ENCODE measurements at regions not wholly inside any gene's neighbourhood (a gene's known extent, or its start where the extent isn't known, plus 50 kb on each side); places are given as distances from the start of the nearest gene placed in this dataset.
A peak's percentile ranks its signal among the peaks of the same experiment; 100 is the strongest.

DNA sequence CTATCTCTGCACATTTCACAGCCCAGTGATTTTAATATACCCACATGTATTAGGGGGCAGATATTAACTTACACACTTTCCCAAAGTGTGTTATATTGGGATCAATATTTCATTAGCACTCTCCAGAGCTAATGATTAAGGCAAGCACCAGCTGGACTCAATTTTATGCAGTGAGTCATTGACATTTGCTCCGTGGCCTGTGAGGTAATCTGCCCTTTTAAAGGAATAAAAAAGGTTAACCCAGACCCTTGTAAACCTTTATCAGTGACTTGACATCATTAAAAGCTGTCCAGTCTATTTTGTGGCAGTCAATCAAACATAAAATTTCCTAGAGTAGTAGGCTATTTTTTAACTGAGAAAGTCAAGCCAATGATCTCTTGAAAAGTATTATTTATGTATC is 1870.4 kb upstream of the CELF4 start:
- DNase-seq = no peak
- no peak overlapping the region for H3K27ac Mint-ChIP-seq

DNA sequence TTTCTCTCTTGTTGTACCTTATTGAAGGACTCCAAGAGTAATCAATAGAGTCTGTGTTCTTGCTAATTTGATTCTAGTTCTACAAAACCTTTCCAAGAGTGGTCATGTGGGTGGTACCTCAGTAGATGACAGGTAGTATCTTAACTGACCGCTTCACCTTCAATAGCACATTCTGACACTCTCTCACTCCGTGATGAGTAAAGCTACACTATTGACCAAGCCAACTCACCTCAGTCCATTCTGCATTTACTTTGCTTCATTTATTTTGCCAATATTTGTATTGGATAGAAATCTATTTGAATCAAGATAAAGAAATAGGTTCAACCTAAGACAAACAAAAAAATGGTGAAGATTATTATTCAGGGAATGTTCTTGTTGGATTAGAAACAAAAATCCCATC is 1869.6 kb upstream of the CELF4 start:
- ATAC-seq (replicated peaks) (no peak), DNase-seq (no peak)
- Mint-ChIP-seq H3K9me3 (peaks cover 2 to 4% of the 10 kb centered on the region in 2 donors), H3K27ac (no peak overlapping the region), H3K4me1 (no peaks in the 10 kb centered on the region), H3K36me3 (no peaks in the 10 kb centered on the region), H3K27me3 (no peaks in the 10 kb centered on the region), H3K4me3 (no peak overlapping the region)

More for the DNA sequence above, 1870.4 kb upstream of the CELF4 start:
- Mint-ChIP-seq H3K36me3 (no peaks in the 10 kb centered on the region), H3K9me3 (peaks cover 2 to 4% of the 10 kb centered on the region in 2 donors), H3K4me1 (no peaks in the 10 kb centered on the region), H3K4me3 (no peak overlapping the region), H3K27me3 (no peaks in the 10 kb centered on the region)
- no peak for ATAC-seq (replicated peaks)

DNA sequence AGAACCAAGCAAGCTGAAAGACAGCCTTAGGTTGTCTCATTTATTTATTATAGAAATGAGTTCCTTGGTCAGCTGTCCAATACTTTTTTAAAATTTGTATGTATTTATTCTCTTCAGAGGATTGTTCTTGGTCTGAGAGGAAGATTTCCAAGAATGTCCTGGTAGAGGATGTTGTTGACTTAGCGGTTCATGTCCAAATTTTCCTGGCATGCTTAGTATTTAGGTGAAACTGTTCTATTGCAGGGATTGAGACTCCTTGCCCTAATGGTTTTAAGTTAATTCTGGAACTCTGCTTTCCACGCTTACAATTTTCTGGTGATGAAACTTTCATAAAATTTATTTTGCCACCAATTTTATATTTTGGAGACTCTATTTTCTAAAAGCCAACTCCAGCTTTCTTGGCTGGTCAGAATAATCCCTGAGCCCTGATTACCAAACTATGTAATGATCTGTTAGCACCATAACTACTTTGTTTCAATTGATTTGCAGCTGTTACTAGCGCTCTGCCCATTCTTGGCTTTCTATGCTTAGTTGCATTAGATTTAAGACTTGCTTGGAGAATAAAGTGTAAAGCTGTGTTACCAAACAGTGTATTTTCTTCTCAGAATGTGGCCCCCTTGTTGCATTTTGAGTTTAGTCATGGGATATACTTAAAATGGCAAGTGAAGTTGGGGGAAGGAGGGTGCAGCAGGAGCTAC is 1868.8 kb upstream of the CELF4 start:
- DNase-seq (no peak), ATAC-seq (replicated peaks) (no peak)
- Mint-ChIP-seq H3K9me3 (peaks cover 4 to 5% of the 10 kb centered on the region in 2 donors), H3K4me1 (no peaks in the 10 kb centered on the region), H3K27ac (no peak overlapping the region), H3K36me3 (no peaks in the 10 kb centered on the region), H3K4me3 (no peak overlapping the region), H3K27me3 (no peaks in the 10 kb centered on the region)

DNA sequence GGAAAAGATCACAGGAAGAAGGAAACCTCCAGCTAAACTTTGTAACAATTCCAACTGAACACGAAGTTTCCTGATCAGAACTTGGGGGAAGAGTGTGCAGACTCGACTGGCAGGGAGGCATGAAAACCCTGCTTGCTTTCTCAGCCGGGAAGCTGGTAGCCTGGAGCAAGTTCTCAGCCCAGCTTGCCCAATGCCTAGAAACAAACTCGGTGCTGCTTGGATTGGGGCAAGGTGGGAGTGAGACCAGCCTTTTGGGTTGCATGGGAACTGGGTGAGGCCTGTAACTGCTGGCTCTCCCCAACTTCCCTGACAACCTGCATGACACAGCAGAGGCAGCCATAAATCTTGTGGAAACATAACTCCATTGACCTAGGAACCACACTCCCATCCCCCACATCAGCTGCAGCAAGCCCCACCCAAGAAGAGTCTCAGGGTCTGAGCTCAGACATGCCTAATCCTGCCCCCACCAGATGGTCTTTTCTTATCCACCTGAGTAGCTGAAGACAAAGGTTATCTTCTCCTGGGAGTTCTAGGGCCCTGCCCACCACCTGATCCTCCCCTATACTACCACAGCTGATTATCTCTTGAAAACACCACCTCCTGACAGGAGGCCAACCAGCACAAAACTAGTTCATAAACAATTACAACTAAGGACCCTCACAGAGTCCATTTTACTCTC is 1859.7 kb upstream of the CELF4 start:
- Mint-ChIP-seq H3K9me3 (peaks cover 0 to 9% of the 10 kb centered on the region in 2 donors), H3K27ac (no peak overlapping the region), H3K4me1 (no peaks in the 10 kb centered on the region), H3K4me3 (no peak overlapping the region), H3K36me3 (no peaks in the 10 kb centered on the region), H3K27me3 (no peaks in the 10 kb centered on the region)
- no peak for ATAC-seq (replicated peaks)
- no peak for DNase-seq

DNA sequence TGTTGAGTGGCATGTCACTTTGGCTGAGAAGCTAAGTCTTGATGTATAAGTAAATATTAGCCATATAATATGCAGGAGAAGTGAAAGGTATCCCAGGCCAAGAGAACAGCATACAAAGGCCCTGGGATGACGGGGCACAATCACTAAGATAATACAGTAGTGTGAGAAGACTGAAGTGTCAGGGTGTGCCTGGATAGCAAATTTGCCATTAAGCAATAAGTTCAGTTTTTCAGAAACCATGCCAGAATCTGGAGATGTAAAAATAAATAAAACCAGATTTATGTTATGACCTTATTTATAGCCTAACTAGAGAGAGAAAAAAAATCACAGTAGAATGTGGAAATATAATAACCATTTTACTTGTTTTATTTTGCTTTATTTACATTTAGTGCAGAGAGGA is 1858.7 kb upstream of the CELF4 start:
- H3K9me3 Mint-ChIP-seq = peaks cover 0 to 6% of the 10 kb centered on the region in 2 donors
- H3K4me3 Mint-ChIP-seq = no peak overlapping the region
- H3K4me1 Mint-ChIP-seq = no peaks in the 10 kb centered on the region
- ATAC-seq (replicated peaks) = no peak
- no peaks in the 10 kb centered on the region for H3K27me3 Mint-ChIP-seq
- H3K36me3 Mint-ChIP-seq = no peaks in the 10 kb centered on the region
- DNase-seq = no peak
- H3K27ac Mint-ChIP-seq = no peak overlapping the region

DNA sequence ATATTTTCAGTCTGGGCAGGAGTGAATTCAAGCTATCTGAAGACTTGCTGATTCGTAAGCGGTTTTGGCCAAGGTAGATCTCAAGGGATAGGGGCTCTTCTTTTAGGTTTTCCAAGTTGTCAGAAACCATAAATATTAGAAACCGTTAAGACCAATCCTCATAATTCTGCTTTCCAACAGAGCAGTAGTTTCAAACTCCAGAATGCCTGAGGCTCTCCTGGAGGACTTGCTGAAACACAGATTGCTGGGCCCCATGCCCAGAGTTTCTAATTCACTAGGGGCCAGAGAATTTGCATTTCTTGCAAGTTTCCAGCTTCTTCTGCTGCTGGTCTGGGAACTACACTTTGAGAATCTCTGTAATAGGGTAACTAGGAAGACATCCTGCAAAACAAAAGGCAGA is 1855.7 kb upstream of the CELF4 start:
- Mint-ChIP-seq H3K4me1 (no peaks in the 10 kb centered on the region), H3K9me3 (peaks cover 0 to 2% of the 10 kb centered on the region in 2 donors), H3K27ac (no peak overlapping the region), H3K4me3 (no peak overlapping the region), H3K27me3 (no peaks in the 10 kb centered on the region), H3K36me3 (no peaks in the 10 kb centered on the region)
- DNase-seq (no peak), ATAC-seq (replicated peaks) (no peak)

DNA sequence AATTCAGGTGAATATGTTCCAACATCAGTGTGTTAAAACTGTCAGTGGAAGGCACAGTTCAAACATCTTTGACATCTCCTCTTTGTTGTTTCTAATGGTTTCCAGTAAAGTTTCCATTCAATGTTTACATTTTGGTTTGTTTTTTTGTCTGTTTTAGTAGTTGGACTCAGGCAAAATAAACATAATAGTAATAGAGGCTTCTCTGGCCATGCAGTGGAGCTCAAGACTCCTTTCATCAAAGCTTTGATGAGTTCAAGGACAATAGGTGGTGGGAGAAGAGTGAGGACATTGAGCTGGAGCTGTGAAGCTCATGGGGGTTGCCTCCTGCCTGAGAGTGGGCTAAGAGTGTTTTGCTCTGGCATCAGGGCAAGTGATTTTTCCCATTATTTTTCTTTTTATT is 1853.7 kb upstream of the CELF4 start:
- DNase-seq = no peak
- ATAC-seq (replicated peaks) = no peak
- Mint-ChIP-seq H3K4me3 (no peak overlapping the region), H3K27me3 (no peaks in the 10 kb centered on the region), H3K4me1 (no peaks in the 10 kb centered on the region), H3K36me3 (no peaks in the 10 kb centered on the region), H3K9me3 (no peaks in the 10 kb centered on the region), H3K27ac (no peak overlapping the region)

DNA sequence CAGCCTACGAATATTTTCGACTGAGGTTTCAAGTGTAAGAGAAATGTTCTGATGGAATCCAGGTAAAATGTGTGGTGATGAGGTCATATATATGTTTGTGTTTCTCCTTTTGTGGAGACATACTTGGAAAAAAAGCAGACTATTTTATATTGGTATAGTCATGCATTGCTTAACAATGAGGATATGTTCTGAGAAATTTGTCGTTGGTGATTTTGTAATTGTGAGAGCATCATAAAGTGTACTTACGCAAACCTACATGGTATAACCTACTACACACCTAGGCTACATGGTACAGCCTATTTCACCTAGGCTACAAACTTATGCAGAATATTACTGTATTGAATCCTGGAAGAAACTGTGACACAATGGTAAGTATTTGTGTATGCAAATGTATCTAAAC is 1849.9 kb upstream of the CELF4 start:
- H3K4me1 Mint-ChIP-seq = peaks cover 0 to 2% of the 10 kb centered on the region in 2 donors
- H3K27ac Mint-ChIP-seq = no peak overlapping the region
- ATAC-seq (replicated peaks) (no peak), DNase-seq (no peak)
- no peaks in the 10 kb centered on the region for H3K9me3 Mint-ChIP-seq
- H3K27me3 Mint-ChIP-seq = no peaks in the 10 kb centered on the region
- H3K4me3 Mint-ChIP-seq = no peak overlapping the region
- H3K36me3 Mint-ChIP-seq = no peaks in the 10 kb centered on the region

DNA sequence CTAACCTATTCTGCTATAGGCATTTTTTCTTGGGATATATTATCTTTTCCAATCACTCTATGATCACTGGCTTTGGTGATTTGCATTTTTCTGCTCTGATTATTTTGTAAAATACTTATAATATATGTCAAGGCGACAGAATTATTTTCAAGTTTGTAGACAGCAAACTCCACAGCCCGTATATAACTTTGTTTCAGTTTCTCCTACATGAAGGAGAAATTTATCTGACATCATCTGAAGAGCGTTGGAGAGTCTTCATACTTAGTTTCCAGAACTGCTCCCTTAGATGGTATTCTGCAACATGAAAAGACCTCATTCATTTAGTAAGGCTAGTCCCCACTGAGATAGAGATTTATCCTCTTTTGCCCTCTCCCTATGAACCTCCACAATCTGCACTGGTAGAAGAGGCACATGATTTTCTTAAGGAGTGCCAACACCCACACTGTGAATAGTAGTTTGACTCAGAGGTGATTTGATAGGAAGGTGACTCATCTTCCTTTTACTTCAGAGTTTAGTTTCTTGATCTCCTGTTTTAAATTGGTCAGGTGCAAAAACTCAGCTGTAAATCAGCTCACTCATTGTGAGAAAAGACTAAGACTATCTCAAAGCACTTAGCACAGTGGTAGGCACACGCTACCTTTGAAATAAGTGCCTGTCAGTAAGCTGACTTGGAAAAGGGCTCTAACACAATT is 1848.6 kb upstream of the CELF4 start:
- Mint-ChIP-seq H3K27ac (no peak overlapping the region), H3K9me3 (no peaks in the 10 kb centered on the region), H3K4me1 (peaks cover 0 to 2% of the 10 kb centered on the region in 2 donors), H3K4me3 (no peak overlapping the region), H3K27me3 (no peaks in the 10 kb centered on the region), H3K36me3 (no peaks in the 10 kb centered on the region)
- ATAC-seq (replicated peaks) (peak; percentile 67 to 73), DNase-seq (no peak)

DNA sequence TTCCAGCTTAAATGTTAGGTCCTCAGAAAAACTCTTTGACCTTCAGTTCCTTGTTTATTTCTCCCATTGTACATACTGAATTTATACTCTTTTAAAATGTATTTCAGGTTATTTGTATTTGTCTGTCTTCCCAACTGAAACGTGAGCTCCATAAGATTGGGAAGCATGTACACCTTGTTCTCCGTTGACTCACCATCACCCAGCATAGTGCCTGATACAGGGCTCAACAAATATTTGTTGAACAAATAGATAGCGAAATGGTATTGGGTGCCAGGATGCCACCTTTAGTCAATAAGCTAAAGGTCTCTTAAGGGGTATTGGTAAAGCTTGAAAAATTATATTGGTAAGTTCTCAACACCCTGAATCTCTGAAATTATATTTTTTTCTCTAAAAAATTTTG is 1841.3 kb upstream of the CELF4 start:
- Mint-ChIP-seq H3K9me3 (no peaks in the 10 kb centered on the region), H3K27ac (no peak overlapping the region), H3K27me3 (no peaks in the 10 kb centered on the region), H3K4me3 (no peak overlapping the region), H3K36me3 (no peaks in the 10 kb centered on the region), H3K4me1 (no peaks in the 10 kb centered on the region)
- ATAC-seq (replicated peaks) = no peak
- DNase-seq = no peak

DNA sequence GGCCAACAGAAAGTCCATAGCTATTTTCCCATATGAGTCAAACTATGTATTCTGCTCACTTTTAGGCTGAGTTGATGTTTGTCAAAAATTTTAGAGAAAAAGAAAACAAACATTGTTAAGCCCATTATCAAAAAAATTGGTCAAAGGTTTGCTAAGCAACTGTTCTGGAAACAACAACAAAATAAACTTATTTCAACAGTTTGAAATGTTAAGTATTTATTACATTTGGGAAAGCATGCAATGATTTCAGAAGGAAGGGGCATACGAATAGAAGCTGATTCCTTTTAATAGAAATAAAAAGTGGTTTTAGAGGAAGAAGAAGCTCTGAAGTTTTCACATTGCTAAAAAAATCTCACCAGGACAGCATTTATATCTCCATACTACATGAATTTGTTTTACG is 1837.5 kb upstream of the CELF4 start:
- Mint-ChIP-seq H3K27ac (no peak overlapping the region), H3K36me3 (no peaks in the 10 kb centered on the region), H3K4me1 (no peaks in the 10 kb centered on the region), H3K27me3 (no peaks in the 10 kb centered on the region), H3K9me3 (no peaks in the 10 kb centered on the region), H3K4me3 (no peak overlapping the region)
- DNase-seq = no peak
- ATAC-seq (replicated peaks) = no peak

DNA sequence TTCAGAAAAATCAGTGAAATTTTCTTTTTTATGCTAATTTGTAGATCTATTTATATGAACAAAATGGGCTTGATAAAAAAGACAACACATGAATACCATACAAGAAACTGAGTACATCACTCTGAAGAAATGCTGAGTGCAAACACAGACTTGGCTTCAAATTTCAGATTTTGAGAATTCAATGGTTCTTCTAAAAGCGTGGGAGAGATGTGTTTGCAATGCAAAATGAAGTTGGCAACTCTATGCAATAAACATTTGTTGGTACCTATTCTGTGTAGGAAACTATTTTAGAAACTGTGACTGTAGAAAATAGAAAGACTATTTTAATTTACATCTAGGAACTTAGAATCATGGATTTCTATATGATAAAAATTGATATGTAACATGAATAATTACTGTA is 1834.1 kb upstream of the CELF4 start:
- ATAC-seq (replicated peaks) (no peak), DNase-seq (no peak)
- Mint-ChIP-seq H3K4me1 (no peaks in the 10 kb centered on the region), H3K27me3 (no peaks in the 10 kb centered on the region), H3K9me3 (peaks cover 4 to 7% of the 10 kb centered on the region in 2 donors), H3K36me3 (no peaks in the 10 kb centered on the region), H3K27ac (no peak overlapping the region), H3K4me3 (no peak overlapping the region)

DNA sequence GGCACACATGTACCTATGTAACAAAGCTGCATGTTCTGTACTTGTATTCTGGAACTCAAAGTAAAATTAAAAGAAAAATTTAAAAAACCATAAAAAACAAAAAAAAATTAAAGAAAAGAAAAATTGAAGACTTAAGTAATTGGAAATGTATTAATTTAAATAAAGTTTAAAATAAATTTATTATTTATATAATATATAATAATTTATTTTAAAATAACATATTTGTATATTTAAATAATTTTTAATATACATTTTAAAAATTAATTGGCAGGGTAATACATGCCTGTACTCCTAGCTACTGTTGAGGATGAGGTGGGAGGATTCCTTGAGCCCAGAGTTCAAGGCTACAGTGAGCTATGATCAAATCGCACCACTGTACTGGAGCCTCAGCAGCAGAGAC is 1830.6 kb upstream of the CELF4 start:
- ATAC-seq (replicated peaks) = no peak
- Mint-ChIP-seq H3K27ac (no peak overlapping the region), H3K9me3 (peaks cover 11 to 20% of the 10 kb centered on the region in 2 donors), H3K4me1 (no peaks in the 10 kb centered on the region), H3K27me3 (no peaks in the 10 kb centered on the region), H3K4me3 (no peak overlapping the region), H3K36me3 (no peaks in the 10 kb centered on the region)
- DNase-seq = no peak

DNA sequence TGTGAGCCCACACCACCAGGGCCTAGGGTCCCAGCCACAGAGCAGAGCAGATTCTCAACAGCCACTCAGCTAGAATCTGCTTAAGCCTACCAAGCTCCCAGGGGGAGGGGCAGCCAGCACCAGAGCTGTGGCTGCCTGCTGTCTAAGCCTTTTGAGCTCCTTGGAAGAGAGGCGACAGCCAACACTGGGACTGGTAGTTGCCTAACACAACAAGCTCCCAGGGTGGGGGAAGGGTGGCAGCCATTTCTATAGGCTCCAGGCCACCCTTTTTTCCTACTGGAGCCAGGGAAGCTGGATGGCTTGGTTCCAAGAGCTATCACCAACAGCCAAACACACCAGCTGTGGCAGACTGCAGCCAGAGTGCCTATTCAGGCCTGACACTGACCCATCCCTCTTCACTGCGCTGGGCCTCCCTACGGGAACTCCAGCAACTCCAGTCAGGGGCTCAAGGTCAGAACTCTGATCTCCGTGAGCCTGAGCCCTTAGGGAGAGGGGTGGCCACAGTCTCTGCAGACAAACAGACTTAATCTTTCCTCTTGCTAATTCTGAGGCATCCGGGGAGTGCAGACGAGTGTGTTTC is 1824.3 kb upstream of the CELF4 start:
- H3K9me3 Mint-ChIP-seq = peaks cover 14 to 15% of the 10 kb centered on the region in 2 donors
- ATAC-seq (replicated peaks) = no peak
- no peak overlapping the region for H3K27ac Mint-ChIP-seq
- no peaks in the 10 kb centered on the region for H3K27me3 Mint-ChIP-seq
- no peaks in the 10 kb centered on the region for H3K4me1 Mint-ChIP-seq
- no peaks in the 10 kb centered on the region for H3K36me3 Mint-ChIP-seq
- no peak for DNase-seq
- no peak overlapping the region for H3K4me3 Mint-ChIP-seq

DNA sequence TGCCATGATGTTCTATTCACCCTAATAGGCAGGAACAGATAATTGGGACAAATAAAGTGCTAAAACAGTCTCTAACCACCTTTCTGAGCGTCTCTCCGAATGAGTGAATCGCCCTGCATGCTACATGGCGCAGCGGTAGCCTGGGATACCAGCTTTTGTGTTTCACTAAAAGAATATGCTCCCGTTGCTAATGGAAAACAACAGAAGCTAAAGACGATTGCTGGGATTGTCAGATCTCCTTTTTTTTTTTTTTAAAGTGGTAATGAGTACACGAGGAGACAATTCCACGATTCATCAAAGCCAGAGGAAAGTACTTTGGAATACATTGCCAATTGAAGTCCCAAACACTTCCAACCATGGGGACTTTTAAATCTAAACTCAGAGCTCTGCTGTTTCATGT is 1815.3 kb upstream of the CELF4 start:
- ATAC-seq (replicated peaks) = no peak
- DNase-seq = no peak
- peaks cover 0 to under 1% of the 10 kb centered on the region in 2 donors for H3K9me3 Mint-ChIP-seq
- H3K27ac Mint-ChIP-seq = no peak overlapping the region
- H3K36me3 Mint-ChIP-seq = no peaks in the 10 kb centered on the region
- no peaks in the 10 kb centered on the region for H3K27me3 Mint-ChIP-seq
- no peaks in the 10 kb centered on the region for H3K4me1 Mint-ChIP-seq
- H3K4me3 Mint-ChIP-seq = no peak overlapping the region
